ENCODE measurements at regions not wholly inside any gene's neighbourhood (a gene's known extent, or its start where the extent isn't known, plus 50 kb on each side); places are given as distances from the start of the nearest gene placed in this dataset.

DNA sequence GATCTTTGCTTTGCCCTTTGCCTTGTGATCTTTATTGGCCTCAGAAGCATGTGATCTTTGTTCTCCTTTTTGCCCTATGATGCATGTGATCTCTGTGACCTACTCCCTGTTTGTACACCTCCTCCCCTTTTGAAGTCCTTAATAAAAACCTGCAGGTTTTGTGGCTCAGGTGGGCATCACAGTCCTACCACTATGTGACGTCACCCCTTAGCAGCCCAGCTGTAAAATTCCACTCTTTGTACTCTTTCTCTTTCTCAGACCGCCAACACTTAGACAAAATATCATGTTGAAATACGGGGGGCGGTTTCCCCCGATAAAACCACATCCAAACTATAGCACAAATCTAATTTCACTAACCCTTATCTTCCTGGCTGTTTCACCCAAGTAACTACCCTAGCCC, 76.7 kb upstream of the RAPGEF4 start:
- in situ Hi-C loops (cut with HindIII; ENCODE audit: low sequenced_read_pairs): no loop called here
- no peak for TF ChIP-seq CTCF (IDR thresholded peaks at IDR 0.05; ENCODE audit: low read depth, low read length, missing control alignments)

DNA sequence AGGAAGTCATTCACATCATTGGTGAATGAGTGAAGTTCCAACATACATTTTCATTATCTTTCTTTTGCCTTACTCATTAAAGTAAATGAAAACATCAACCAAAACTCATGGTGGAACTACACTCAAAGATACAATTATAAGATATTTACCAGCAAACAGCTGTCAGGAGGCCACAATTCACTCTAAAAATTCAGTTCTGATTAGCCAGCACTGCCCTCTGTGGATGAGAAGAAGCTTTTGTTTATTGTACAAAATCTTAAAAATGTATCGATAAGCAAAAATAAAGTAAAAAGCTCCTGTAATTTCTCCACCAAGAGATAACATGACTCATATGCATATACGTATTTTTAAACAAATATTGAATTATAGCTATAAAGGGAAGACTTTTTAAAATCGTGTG, 73.5 kb upstream of the RAPGEF4 start:
- no peak for TF ChIP-seq CTCF (IDR thresholded peaks at IDR 0.05; ENCODE audit: low read depth, low read length, missing control alignments)
- no peak overlapping the region for H3K4me3 ChIP-seq (ENCODE audit: low read depth, low read length)
- DNase-seq (ENCODE audit: low read depth): no peak
- in situ Hi-C loops (cut with HindIII; ENCODE audit: low sequenced_read_pairs): no loop called here

More for the DNA sequence above, 76.7 kb upstream of the RAPGEF4 start:
- H3K4me3 ChIP-seq (ENCODE audit: low read depth, low read length): no peak overlapping the region
- no peak for DNase-seq (ENCODE audit: low read depth)

DNA sequence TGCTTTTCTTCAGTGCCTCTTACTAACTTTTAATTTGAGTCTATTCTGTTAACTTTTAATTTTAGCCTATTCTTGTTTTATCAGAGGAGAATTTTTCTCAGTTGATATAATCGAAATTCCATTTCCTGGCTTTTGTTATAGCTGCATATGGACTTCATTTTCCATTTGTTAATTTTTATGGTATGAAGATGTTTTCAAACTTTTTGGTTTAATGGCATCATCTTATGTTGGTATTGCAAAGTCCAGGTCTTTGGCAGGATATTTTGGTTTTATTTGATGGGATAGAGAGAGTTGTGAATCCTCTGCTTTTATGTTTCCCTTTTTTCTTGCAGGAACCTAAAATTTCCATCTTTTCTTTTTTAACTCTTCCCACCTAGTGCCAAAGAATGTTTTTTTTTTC, 70.9 kb upstream of the RAPGEF4 start:
- no peak overlapping the region for H3K4me3 ChIP-seq (ENCODE audit: low read depth, low read length)
- no peak for TF ChIP-seq CTCF (IDR thresholded peaks at IDR 0.05; ENCODE audit: low read depth, low read length, missing control alignments)
- in situ Hi-C loops (cut with HindIII; ENCODE audit: low sequenced_read_pairs): no loop called here
- DNase-seq (ENCODE audit: low read depth): no peak

GRCh38 chr2:172667581-172668325, 67.9 kb upstream of the RAPGEF4 start:
- no peak overlapping the region for H3K4me3 ChIP-seq (ENCODE audit: low read depth, low read length)
- DNase-seq (ENCODE audit: low read depth): no peak
- no peak for TF ChIP-seq CTCF (IDR thresholded peaks at IDR 0.05; ENCODE audit: low read depth, low read length, missing control alignments)
- in situ Hi-C loops (cut with HindIII; ENCODE audit: low sequenced_read_pairs): no loop called here

DNA sequence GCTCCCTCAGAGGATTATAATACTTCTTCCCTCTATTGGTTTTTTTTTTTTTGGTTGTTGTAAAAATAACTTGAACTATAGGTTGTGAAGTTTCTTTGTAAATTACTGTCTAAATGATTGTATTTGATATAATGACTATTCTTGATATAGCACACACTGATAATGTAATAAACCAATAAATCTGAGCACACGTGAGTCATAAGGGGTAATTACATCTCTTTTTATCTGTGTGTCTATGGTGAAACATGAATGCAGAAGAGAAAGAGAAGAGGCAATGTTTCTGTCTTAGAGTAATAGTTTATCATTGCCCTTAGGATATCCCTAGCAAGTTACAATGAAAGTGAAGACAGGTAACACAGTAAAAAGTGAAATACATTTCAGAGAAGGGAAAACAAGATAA, 64.1 kb upstream of the RAPGEF4 start:
- TF ChIP-seq CTCF (IDR thresholded peaks at IDR 0.05; ENCODE audit: low read depth, low read length, missing control alignments): no peak
- no peak overlapping the region for H3K4me3 ChIP-seq (ENCODE audit: low read depth, low read length)
- DNase-seq (ENCODE audit: low read depth): no peak
- in situ Hi-C loops (cut with HindIII; ENCODE audit: low sequenced_read_pairs): no loop called here

- no peak overlapping the region for H3K4me3 ChIP-seq (ENCODE audit: low read depth, low read length)
- TF ChIP-seq CTCF (IDR thresholded peaks at IDR 0.05; ENCODE audit: low read depth, low read length, missing control alignments): no peak
- in situ Hi-C loops (cut with HindIII; ENCODE audit: low sequenced_read_pairs): no loop called here
- DNase-seq (ENCODE audit: low read depth): no peak
These were observed 63.5 kb upstream of the RAPGEF4 start for GRCh38 chr2:172672114-172672513.
